Tibial nerve (tissue), 4 donors: ENCODE measurements at regions not wholly inside any gene's neighbourhood (a gene's known extent, or its start where the extent isn't known, plus 50 kb on each side); places are given as distances from the start of the nearest gene placed in this dataset.

Experiments used
- DNase-seq, 2 donors: peaks; one replicate each; pipeline ENCODE4 v3.0.0-alpha.2; 2019; ENCODE audit warnings: low spot score in 2 of 2
- H3K27ac ChIP-seq, 4 donors: fragments of 200-600 bp; sonication (generic) in 3 of 4; one replicate each; pipeline ENCODE4 v1.5.1; 2017 to 2019; ENCODE audit warnings: mild to moderate bottlenecking in 1 of 4
- H3K27me3 ChIP-seq, 2 donors: fragments of 200-600 bp; sonication (generic) in 1 of 2; one replicate each; pipeline versions ENCODE4 v1.5.1 to v1.6.0; 2017 to 2019
- H3K36me3 ChIP-seq, 3 donors: fragments of 200-600 bp; sonication (generic); one replicate each; pipeline ENCODE4 v1.5.1; 2018 to 2019
- H3K4me1 ChIP-seq, 4 donors: fragments of 200-600 bp; sonication (generic) in 3 of 4; one replicate each; pipeline ENCODE4 v1.5.1; 2017 to 2019
- H3K4me3 ChIP-seq, 4 donors: fragments of 200-600 bp; sonication (generic) in 3 of 4; one replicate each; pipeline ENCODE4 v1.5.1; 2017 to 2019; ENCODE audit warnings: mild to moderate bottlenecking in 1 of 4, moderate library complexity in 1 of 4
- H3K9me3 ChIP-seq, 4 donors: fragments of 200-600 bp; sonication (generic) in 3 of 4; one replicate each; pipeline ENCODE4 v1.5.1; 2017 to 2019
- EP300 ChIP-seq, 2 donors: sonication (generic); formaldehyde crosslinking; IDR thresholded peaks; one replicate each; pipeline ENCODE4 v1.6.1; 2017; ENCODE audit warnings: antibody characterized with exemption in 2 of 2, mild to moderate bottlenecking in 1 of 2
- POLR2A ChIP-seq, 2 donors: fragments of 450-650 bp; IDR thresholded peaks; one replicate each; pipeline ENCODE4 v1.6.1; 2017; ENCODE audit warnings: antibody characterized with exemption in 2 of 2, mild to moderate bottlenecking in 2 of 2, moderate library complexity in 2 of 2
- WGBS, 2 donors: methylation state at CpG; one replicate each; pipeline ENCODE4 v1.1.5; 2018; 5-methylcytosine and 5-hydroxymethylcytosine counted together
- TF ChIP-seq, protein P1 (sequence below), 5 experiments: fragments of 200-600 bp in 3 of 5; fragments of 450-650 bp in 2 of 5; sonication (generic) in 3 of 5; IDR thresholded peaks; one replicate each; pipeline ENCODE4 v1.5.1; 2016 to 2019; ENCODE audit warnings: antibody characterized with exemption in 5 of 5, mild to moderate bottlenecking in 3 of 5, moderate library complexity in 2 of 5

DNA sequence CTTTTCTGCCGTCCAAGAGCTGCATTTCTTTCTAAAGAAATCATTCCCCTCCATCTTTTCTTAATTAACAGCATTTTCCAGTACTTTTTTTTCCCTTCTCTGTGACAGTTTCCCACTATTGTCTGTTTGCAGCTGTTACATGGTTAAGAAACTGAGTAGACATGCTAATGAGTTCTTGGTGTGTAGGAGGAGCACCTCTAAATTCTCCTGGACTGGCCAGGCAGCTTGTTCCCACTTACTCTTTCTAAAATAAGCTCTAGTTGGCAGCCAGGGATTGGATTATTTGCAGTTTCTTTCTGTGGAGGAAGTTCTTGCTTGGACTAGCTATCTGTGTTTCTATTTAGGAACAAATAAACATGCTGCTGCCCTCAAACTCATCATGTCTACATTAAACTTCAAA lies 235.1 kb upstream of the GAP43 start:
- Histone ChIP-seq H3K9me3 (no peaks in the 10 kb centered on the region), H3K27ac (no peak overlapping the region), H3K4me1 (no peaks in the 10 kb centered on the region), H3K36me3 (no peaks in the 10 kb centered on the region), H3K4me3 (no peak overlapping the region), H3K27me3 (no peaks in the 10 kb centered on the region)
- no peak for DNase-seq
- TF ChIP-seq EP300 (IDR thresholded peaks at IDR 0.05) (no peak), POLR2A (IDR thresholded peaks at IDR 0.05) (no peak)
- TF ChIP-seq, protein P1, sequence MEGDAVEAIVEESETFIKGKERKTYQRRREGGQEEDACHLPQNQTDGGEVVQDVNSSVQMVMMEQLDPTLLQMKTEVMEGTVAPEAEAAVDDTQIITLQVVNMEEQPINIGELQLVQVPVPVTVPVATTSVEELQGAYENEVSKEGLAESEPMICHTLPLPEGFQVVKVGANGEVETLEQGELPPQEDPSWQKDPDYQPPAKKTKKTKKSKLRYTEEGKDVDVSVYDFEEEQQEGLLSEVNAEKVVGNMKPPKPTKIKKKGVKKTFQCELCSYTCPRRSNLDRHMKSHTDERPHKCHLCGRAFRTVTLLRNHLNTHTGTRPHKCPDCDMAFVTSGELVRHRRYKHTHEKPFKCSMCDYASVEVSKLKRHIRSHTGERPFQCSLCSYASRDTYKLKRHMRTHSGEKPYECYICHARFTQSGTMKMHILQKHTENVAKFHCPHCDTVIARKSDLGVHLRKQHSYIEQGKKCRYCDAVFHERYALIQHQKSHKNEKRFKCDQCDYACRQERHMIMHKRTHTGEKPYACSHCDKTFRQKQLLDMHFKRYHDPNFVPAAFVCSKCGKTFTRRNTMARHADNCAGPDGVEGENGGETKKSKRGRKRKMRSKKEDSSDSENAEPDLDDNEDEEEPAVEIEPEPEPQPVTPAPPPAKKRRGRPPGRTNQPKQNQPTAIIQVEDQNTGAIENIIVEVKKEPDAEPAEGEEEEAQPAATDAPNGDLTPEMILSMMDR (IDR thresholded peaks at IDR 0.05): no peak
- 32 to 55% methylated on average over 1 of the region's 1 CpG for WGBS, 2 donors

DNA sequence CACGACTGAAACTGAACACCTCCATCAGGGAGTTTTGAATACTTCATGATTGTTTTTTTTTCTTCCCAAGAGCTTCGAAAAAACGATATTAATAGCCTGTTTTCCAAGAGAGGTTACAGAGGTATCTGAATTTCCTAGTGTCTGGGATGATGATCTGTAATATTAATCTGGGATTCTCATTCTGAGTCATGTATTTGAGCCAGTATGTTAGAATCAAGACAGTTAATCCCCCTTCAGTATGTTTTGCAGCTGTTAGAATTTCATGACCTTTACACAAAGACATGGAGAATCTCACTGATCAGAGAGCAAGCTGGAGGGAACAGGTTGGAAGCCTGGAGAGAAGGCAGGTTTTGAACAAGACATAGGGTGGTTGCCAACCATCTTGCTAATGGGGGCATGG lies 234.5 kb upstream of the GAP43 start:
- Histone ChIP-seq H3K4me3 (no peak overlapping the region), H3K36me3 (no peaks in the 10 kb centered on the region), H3K27ac (no peak overlapping the region), H3K9me3 (no peaks in the 10 kb centered on the region), H3K27me3 (no peaks in the 10 kb centered on the region), H3K4me1 (no peaks in the 10 kb centered on the region)
- 39 to 52% methylated on average over 3 of the region's 3 CpGs for WGBS, 2 donors
- TF ChIP-seq, protein P1 (IDR thresholded peaks at IDR 0.05): no peak
- TF ChIP-seq EP300 (IDR thresholded peaks at IDR 0.05): no peak
- no peak for TF ChIP-seq POLR2A (IDR thresholded peaks at IDR 0.05)
- no peak for DNase-seq

DNA sequence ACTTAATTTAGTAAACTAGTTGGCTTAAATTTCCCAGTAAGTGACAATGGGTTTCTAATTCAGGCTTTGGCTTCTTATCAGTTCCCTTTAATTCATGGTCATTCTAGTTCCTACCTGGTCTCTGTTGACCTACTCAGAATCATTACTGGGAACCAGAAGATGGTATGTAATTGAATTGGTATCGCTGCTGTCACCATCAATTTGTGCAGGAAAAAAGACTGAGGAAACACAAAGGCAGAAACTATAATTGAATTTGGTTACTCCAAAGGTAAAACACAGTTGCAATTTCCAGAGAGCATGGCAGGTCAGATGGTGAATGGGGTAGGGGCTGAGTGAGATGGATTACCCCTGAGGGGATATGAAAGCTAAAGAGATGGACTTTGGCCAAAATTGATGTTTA lies 226.5 kb upstream of the GAP43 start:
- Histone ChIP-seq H3K27ac (no peak overlapping the region), H3K4me3 (no peak overlapping the region), H3K9me3 (no peaks in the 10 kb centered on the region), H3K4me1 (peaks cover 0 to 10% (median 4%) of the 10 kb centered on the region in 4 donors), H3K36me3 (no peaks in the 10 kb centered on the region), H3K27me3 (no peaks in the 10 kb centered on the region)
- DNase-seq: no peak
- no peak for TF ChIP-seq POLR2A (IDR thresholded peaks at IDR 0.05)
- TF ChIP-seq, protein P1 (IDR thresholded peaks at IDR 0.05): no peak
- WGBS, 2 donors: 97 to 100% methylated on average over 1 of the region's 1 CpG

DNA sequence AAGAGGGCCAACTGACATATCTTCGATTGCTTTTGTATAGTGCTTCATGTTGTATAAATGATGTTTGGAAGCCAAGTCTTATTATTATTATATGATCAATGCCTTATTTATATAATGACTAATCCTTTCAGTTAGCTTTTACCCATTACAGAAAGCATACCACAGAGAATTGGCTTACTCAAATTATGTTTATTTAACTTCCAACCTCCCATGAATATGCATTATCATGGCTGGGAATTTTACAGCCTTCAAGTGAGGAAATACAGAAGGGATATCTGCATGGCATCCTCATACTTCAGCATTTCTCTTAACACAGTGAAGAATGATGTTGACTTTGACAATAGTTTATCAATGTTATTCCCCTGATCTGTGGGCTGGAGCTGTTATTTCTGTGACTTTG lies 225.9 kb upstream of the GAP43 start:
- Histone ChIP-seq H3K27ac (no peak overlapping the region), H3K4me3 (no peak overlapping the region), H3K36me3 (no peaks in the 10 kb centered on the region), H3K4me1 (peaks cover 0 to 10% (median 4%) of the 10 kb centered on the region in 4 donors), H3K27me3 (no peaks in the 10 kb centered on the region), H3K9me3 (no peaks in the 10 kb centered on the region)
- DNase-seq: no peak
- WGBS, 2 donors: 36 to 47% methylated on average over 1 of the region's 1 CpG
- TF ChIP-seq EP300 (IDR thresholded peaks at IDR 0.05) (no peak), POLR2A (IDR thresholded peaks at IDR 0.05) (no peak)
- TF ChIP-seq, protein P1 (IDR thresholded peaks at IDR 0.05): no peak

DNA sequence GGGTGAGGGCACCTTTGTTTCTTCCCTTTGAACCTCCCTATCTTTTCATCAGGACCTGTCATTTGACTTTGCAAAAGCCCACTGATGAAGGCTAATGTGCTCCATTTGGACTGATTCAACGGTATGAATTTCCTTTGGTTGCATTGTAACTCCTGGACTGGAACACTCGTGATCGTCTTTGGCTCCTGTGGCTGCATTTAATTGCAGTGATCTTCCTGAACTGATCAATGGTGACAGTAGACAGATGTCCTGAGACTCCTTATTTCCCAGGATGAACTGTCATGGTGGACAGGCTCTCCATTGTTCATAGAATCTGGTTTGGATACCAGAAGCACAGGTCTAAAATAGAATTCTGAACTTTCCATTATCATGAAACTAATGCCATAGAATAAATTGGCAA lies 224.8 kb upstream of the GAP43 start:
- no peaks in the 10 kb centered on the region for H3K36me3 ChIP-seq
- no peaks in the 10 kb centered on the region for H3K9me3 ChIP-seq
- 94 to 95% methylated on average over 3 of the region's 3 CpGs for WGBS, 2 donors
- H3K27ac ChIP-seq: no peak overlapping the region
- DNase-seq: no peak
- TF ChIP-seq EP300 (IDR thresholded peaks at IDR 0.05) (no peak), POLR2A (IDR thresholded peaks at IDR 0.05) (no peak)
- TF ChIP-seq, protein P1 (IDR thresholded peaks at IDR 0.05): no peak
- no peaks in the 10 kb centered on the region for H3K27me3 ChIP-seq
- no peak overlapping the region for H3K4me3 ChIP-seq
- H3K4me1 ChIP-seq: peaks cover 0 to 10% (median 4%) of the 10 kb centered on the region in 4 donors
